Lung (tissue), 11 donors: ENCODE measurements at regions not wholly inside any gene's neighbourhood (a gene's known extent, or its start where the extent isn't known, plus 50 kb on each side); places are given as distances from the start of the nearest gene placed in this dataset.
A peak's percentile ranks its signal among the peaks of the same experiment; 100 is the strongest.

ENCODE experiments used
- ATAC-seq: fragments of 200-7000 bp; cut with Tn5 transposase; one replicate; pipeline ENCODE4 v1.9.1; 2020; ENCODE audit warnings: moderate number of reproducible peaks; ENCODE audit not compliant: insufficient read depth, low FRiP score
- DNase-seq, 3 donors: peaks; one replicate each; pipeline ENCODE4 v3.0.0-alpha.2; 2013 to 2017
- H3K27ac ChIP-seq, 2 donors: one replicate each; pipeline ENCODE4 v1.5.1; 2013; ENCODE audit warnings: mild to moderate bottlenecking in 2 of 2, moderate library complexity in 2 of 2, control low read depth in 1 of 2, inconsistent platforms in 1 of 2, low read depth in 1 of 2, low read length in 1 of 2
- H3K27me3 ChIP-seq, 3 donors: one replicate each; pipeline ENCODE4 v1.5.1; 2013; ENCODE audit warnings: low read length in 2 of 3; ENCODE audit not compliant: control insufficient read depth in 3 of 3, insufficient read depth in 3 of 3
- H3K36me3 ChIP-seq, 4 donors: one replicate each; pipeline ENCODE4 v1.5.1; 2013; ENCODE audit warnings: low read length in 4 of 4, mild to moderate bottlenecking in 1 of 4, moderate library complexity in 1 of 4; ENCODE audit not compliant: control insufficient read depth in 4 of 4, insufficient read depth in 4 of 4
- H3K4me1 ChIP-seq, 5 donors: one replicate each; pipeline ENCODE4 v1.5.1; 2013; ENCODE audit warnings: low read length in 5 of 5, mild to moderate bottlenecking in 2 of 5, moderate library complexity in 1 of 5; ENCODE audit not compliant: control insufficient read depth in 5 of 5, insufficient read depth in 5 of 5
- H3K4me3 ChIP-seq: one replicate; pipeline ENCODE4 v1.5.1; 2013; ENCODE audit warnings: mild to moderate bottlenecking, control low read depth, moderate library complexity
- H3K9ac ChIP-seq, 2 donors: one replicate each; pipeline ENCODE4 v1.5.1; 2013; ENCODE audit warnings: low read length in 2 of 2, control low read depth in 1 of 2; ENCODE audit not compliant: insufficient read depth in 1 of 2
- H3K9me3 ChIP-seq, 4 donors: one replicate each; pipeline ENCODE4 v1.5.1; 2013; ENCODE audit warnings: low read length in 3 of 4, mild to moderate bottlenecking in 1 of 4, moderate library complexity in 1 of 4; ENCODE audit not compliant: control insufficient read depth in 4 of 4, insufficient read depth in 3 of 4
- WGBS, 2 donors: extraction: QIAGEN DNeasy Blood & Tissue Kit; methylation state at CpG; one replicate each; pipeline ENCODE4 v1.1.7; 2013; 5-methylcytosine and 5-hydroxymethylcytosine counted together
- TF ChIP-seq, protein P1 (sequence below): IDR thresholded peaks from 2 replicates; pipeline ENCODE4 v1.5.1; 2012; ENCODE audit warnings: mild to moderate bottlenecking; ENCODE audit errors: control extremely low read depth, extremely low read depth
- donor health status: control.
- donor health status: control.
- donor health status: Bipolar disorder and iron deficiency.
- donor health status: healthy.
- donor health status: DM: yes; HTN: yes; CAD: no.

DNA sequence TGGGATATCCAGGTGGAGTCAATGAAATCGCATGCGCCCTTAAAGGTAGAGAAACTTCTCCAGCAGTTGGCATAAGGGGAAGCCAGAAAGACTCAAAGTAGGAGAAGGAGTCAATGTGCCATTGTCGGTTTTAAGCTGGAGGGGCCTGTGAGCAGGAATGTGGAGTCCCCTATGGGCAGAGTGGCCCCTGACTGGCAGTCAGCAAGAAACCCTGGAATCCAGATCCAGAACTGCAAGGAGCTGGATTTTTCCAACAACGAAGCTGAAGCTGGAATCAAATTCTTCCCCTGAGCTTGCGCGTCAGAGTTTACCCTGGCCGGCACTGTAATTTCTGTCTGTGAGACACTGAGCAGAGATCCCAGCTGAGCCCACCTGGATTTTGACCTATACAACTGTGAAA, 315.0 kb downstream of the DHX35 start:
- H3K27ac ChIP-seq, result no peak overlapping the region
- no peak overlapping the region for H3K4me3 ChIP-seq
- no peak for DNase-seq
- H3K4me1 ChIP-seq, result no peaks in the 10 kb centered on the region
- WGBS, 2 donors, result 86% methylated on average over 7 of the region's 7 CpGs
- no peak overlapping the region for H3K9ac ChIP-seq
- ATAC-seq, result no peak
- no peaks in the 10 kb centered on the region for H3K27me3 ChIP-seq
- TF ChIP-seq, protein P1, sequence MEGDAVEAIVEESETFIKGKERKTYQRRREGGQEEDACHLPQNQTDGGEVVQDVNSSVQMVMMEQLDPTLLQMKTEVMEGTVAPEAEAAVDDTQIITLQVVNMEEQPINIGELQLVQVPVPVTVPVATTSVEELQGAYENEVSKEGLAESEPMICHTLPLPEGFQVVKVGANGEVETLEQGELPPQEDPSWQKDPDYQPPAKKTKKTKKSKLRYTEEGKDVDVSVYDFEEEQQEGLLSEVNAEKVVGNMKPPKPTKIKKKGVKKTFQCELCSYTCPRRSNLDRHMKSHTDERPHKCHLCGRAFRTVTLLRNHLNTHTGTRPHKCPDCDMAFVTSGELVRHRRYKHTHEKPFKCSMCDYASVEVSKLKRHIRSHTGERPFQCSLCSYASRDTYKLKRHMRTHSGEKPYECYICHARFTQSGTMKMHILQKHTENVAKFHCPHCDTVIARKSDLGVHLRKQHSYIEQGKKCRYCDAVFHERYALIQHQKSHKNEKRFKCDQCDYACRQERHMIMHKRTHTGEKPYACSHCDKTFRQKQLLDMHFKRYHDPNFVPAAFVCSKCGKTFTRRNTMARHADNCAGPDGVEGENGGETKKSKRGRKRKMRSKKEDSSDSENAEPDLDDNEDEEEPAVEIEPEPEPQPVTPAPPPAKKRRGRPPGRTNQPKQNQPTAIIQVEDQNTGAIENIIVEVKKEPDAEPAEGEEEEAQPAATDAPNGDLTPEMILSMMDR, result no peak
- no peaks in the 10 kb centered on the region for H3K36me3 ChIP-seq
- peaks cover 0 to 4% (median under 1%) of the 10 kb centered on the region in 4 donors for H3K9me3 ChIP-seq

DNA sequence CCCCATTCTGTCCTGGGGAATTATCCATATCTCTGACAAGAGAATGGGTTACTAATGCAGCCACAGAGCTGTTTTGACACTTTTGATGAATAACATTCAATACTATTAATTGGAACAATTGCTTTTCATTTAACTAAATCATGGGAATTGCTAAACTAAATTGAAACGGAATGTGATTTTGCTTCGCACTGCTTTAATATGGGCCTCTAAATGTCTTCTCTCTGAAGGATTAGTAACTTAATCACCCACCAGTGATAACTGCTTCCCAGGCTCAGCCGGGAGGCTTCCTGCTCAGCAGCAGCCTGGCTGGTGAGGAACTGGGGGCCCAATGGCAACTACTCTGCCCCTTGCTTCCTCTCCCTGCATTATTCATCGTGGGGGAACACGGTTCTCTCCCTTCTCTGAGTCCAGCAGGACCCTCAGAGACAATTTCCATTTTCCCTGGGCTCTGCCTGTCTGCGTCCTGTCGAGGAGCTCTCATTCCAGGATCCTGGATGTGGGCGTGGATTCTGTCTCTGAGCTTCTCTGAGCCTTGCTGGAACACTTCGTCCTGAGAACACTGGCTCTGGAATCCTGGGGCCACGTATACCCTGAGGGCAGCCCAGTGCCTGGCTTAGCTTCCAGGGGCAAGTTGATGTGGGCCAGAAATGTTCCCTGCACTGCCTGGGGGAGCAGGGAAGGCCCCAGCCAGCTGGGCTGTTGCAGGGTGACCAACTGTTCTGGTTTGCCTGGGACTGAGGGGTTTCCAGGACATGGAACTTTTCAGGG, 308.9 kb downstream of the DHX35 start:
- H3K9ac ChIP-seq, result no peak overlapping the region
- WGBS, 2 donors, result 54 to 64% methylated on average over 10 of the region's 10 CpGs
- TF ChIP-seq, protein P1, result no peak
- H3K27me3 ChIP-seq, result peaks cover 0 to 6% (median 0%) of the 10 kb centered on the region in 3 donors
- peaks cover 0 to 2% (median 0%) of the 10 kb centered on the region in 4 donors for H3K9me3 ChIP-seq
- H3K36me3 ChIP-seq, result no peaks in the 10 kb centered on the region
- no peak for DNase-seq
- no peak overlapping the region for H3K27ac ChIP-seq
- no peak for ATAC-seq
- peaks cover 0 to 7% (median 0%) of the 10 kb centered on the region in 5 donors for H3K4me1 ChIP-seq
- H3K4me3 ChIP-seq, result no peak overlapping the region

DNA sequence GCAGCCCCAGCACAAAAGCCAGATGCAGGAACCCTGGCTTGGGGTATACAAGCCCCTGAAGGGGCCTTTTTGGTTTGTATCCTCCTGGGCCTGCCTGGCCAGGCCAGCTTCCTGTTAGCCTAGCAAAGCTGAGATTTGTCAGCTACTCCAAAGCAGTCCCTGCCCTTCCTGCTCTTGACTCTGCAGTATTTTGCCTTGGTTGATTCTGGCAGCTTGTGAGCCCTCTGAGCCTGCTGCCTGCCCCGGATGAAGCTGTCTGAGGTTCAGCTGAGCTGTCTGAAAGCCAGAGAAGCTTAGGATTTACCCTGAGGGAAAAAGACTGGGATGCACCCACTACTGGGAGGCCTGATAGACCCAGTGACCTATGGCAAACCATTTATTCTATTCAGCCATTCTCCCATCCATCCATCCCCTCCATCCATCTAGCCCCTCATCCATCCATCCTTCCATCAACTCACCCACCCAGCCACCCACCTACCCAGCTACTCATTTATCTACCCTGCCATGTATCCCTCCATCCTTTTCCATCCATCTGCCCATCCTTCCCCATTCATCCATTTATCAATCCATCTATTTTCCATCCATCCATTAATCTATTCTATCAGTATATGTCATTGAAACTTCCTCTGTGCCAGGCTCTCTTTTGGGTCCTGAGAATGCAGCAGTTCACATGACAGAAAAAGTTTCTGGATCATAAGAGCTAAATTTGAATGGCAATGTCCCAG, 307.5 kb downstream of the DHX35 start:
- TF ChIP-seq, protein P1, result no peak
- no peaks in the 10 kb centered on the region for H3K36me3 ChIP-seq
- H3K4me3 ChIP-seq, result no peak overlapping the region
- H3K27me3 ChIP-seq, result peaks cover 0 to 6% (median 0%) of the 10 kb centered on the region in 3 donors
- no peak for ATAC-seq
- H3K9me3 ChIP-seq, result no peaks in the 10 kb centered on the region
- no peak overlapping the region for H3K27ac ChIP-seq
- WGBS, 2 donors, result 52 to 71% methylated on average over 1 of the region's 1 CpG
- DNase-seq, result peak in 1 of 3 donors; percentile 16
- H3K4me1 ChIP-seq, result peaks cover 0 to 7% (median 0%) of the 10 kb centered on the region in 5 donors
- no peak overlapping the region for H3K9ac ChIP-seq
